GM19035 (cell line): ENCODE measurements at regions not wholly inside any gene's neighbourhood (a gene's known extent, or its start where the extent isn't known, plus 50 kb on each side); places are given as distances from the start of the nearest gene placed in this dataset.
"Not testable (repeated sequence)": the region's sequence is repeated elsewhere in the genome, so short reads cannot be mapped to it uniquely, and the experiment has no call there.

Source experiments
- ATAC-seq: cut with Tn5 transposase; IDR thresholded peaks from one replicate; pipeline ENCODE4 v1.9.1; 2021; ENCODE audit not compliant: unreplicated experiment

DNA sequence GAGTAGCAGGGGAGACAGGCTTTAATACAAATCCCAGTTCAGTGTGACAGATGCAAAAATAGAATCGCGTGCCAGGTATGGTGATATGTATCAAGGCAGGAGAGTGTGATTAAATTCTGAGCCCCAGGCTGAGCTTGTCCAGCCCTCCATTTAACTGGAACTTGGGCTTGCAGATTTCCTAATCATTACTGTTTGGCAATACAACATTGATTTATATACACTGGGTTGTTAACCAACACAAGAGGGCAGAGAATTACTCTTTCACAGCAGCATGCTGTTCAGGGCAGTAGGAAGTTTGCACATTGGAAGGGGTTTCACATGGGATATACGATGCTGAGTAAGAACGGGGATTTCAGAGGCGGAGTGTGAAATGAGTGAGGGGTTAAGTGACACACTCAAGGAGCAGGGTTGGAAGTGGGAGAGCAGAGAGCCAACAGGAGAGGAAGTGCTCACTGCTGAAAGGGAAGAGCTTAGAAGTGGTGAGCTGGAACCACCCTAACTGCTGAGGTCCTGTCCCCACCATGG, 70.8 kb upstream of the ATXN1 start:
- no peak for ATAC-seq

DNA sequence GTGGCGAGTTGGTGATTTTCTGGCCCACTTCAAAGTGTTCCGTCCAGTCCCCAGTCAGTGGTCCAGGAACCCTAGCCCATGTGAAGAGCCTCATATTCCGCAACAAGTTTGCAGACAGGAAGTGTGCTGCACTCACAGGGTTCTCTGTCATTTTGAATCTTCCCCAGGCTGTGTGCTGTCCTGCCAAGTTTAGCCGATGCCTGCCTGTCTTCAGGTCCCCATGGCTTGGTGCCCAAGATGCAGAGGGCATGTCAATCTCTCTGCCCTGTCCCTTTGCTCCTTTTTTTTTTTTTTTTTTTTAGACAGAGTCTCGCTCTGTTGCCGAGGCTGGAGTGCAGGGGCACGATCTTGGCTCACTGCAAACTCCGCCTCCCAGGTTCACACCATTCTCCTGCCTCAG, 69.9 kb upstream of the ATXN1 start:
- no peak for ATAC-seq

DNA sequence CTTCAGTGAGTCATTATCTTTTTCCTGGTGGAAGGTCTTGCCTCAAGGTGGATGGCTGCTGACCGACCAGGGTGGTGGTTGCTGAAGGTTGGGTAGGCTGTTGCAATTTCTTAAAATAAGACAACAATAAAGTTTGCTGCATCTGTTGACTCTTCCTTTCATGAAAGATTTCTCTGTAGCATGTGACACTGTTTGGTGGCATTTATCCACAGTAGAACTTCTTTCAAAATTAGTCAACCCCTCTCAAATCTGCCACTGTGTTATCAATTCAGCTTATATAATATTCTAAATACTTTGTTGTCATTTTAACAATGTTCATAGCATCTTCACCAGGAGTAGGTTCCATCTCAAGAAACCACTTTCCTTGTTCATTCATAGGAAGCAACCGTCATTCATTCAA, 66.8 kb upstream of the ATXN1 start:
- no peak for ATAC-seq

DNA sequence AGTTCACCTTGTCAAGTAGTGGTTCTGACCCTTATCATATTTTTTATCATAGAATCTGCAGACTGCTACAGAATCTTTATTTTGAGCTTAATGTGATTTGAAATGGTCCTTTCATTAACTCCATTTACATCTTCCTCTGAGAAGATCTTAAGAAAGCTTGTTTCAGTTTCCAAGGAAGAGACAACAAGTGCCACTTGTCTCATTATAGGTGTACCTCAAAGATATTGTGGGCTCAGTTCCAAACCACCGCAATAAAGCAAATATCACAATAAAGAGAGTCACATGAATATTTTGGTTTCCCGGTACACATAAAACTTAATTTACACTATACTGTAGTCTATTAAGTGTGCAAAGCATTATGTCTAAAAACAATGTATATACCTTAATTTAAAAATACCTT, 66.4 kb upstream of the ATXN1 start:
- no peak for ATAC-seq

DNA sequence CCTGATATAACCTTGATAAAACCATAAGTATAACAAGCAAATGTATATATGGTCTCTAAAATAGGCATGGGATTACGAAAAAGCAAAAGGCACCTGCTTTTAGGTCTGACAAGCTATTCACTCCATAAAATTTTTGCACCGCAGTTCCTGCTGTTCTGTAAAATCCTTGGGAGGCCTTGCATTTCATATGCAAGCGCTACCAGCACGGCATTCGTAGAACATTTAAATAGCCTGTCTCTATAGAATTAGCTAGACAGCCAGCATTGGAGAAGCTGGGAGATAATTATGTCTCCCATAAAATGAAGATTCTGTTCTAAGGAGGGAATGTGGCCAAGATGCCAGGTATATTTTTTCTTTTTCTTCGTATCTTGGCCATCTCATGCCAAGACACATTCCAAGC, 64.5 kb upstream of the ATXN1 start:
- ATAC-seq = no peak

DNA sequence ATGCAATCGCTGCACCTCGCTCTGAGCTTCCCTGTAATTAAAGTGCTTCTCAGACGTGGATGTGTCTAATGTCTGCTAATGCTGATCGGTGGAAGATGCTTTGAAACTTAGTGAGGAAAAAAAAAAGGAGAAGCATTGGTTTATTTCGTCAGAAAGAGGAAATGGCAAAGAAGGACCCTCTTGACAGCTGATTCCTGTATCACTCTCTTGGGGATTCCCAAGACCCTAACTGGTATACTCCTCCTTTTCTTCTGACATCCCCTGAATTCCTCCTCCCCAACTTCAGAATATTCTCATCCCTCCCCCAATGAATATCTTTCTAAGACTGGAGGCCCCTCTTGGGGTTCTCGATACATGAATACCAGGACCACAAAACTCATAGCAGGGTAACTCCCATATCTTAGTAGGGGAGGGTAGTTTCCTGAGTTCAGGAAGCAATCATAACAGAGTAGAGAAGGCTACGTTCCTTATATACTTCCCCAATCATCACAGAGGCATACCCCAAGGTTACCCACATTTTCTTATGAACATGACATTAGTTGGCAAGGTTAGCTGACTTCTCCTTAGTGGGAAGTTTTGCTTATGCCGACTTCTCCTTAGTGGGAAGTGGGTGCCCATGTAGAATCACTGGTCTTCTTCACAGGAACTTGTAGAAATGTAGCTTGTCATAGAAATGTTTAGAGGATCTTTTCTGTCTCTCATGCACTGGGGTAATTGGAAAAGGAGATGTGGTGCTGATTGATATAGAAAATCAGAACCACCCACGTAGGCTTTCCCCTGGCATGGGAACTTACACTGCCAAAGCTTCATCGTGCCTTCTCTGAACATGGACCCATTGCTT, 63.8 kb upstream of the ATXN1 start:
- no peak for ATAC-seq

DNA sequence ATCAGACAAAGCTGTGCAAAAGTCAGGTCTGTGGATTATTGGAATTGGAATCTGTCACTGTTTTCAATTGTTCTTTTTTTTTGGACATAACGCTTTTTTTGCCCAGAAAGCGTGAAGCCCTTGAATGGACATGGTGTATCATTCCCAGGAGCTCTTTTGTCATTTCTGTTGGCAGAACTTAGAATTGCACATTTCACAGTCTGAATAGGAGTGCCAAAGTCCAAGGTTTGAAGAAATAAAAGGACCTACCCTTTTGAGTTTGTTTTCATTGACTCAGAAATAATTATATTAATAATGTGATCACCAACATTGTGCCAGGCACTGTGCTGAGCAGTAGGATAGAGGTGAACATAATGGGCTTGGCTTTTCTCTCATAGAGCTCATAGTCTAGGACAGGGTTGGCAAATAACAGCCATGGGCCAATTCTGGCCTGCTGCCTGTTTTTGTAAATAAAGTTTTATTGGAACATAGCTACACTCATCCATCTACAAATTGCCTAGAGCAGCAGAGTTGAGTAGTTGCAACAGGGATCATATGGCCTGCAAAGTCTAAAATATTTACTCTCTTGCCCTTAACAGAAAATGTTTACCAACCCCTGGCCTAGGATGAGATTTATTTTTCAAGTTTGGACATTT, 62.6 kb upstream of the ATXN1 start:
- ATAC-seq = no peak

DNA sequence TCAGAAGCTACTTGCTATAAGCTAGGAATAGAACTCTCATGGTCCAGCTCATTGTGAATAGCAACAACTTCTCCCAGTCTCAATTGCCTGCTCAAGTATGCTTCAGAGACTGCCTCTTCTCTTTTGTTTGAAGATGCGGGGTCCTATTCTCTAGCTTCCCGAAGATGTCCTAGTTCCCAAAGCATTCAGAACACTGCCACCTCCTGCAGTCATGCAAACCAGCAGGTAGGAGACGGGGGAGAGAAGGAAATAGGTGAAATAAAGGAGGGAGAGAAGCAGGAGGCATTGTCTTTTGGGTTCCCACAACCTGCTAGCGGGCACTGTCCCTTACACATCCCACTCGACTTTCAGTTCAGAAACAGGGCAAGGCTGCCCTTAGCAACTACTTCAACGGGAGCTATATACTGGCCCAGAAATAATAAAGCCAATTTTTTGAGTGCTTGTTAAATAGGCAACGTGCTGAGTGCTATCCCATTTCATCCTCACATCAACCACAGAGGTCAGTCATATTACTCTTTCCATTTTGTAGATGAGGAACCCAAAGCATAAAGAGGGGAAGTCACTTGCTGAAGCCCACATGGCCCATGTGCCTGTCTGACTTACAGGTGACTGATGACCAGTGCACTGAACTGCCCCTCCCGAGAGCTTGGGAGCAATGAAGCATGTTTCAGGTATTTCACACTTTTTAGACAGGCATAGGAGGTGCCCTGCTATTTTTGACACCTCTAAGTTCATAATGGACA, 61.9 kb upstream of the ATXN1 start:
- no peak for ATAC-seq

DNA sequence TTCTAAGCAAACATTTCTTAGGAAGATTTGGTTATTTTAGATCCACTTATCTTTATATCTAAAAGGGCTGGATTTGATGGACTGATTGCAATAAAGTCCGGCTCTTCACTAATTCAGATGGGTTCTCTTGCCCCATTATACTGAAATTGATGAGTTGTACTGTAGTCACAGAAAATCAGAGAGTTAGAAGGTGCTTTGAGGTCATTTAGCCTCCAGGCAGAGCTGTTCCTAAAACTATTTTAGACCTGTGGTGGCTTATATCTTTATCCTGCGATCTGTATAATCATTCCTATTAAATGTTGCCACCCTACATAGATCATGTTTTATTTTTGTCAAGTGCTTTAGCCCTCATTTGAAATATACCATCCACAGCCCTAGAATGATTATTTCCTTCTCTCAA, 61.3 kb upstream of the ATXN1 start:
- ATAC-seq = no peak

DNA sequence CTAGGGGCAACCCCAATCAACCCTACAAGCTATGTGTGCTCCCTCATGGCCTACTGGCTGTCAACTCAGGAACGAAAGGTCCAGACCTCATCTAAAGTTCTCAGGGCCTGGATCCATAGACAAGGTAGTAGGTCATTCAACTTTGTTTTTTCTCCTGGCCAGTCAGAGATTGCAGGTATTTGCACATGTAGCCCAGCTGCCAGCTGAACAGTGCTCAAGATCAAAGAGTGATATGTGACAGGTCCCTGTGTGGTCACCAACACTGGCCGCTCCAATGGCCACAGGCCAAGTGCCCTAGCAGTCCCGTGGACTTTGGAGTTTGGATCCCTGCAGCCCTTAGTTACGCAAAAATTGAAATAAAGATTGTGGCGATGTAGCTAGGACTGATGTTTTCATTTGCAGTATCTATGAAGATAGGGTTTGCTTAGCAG, 60.6 kb upstream of the ATXN1 start:
- no peak for ATAC-seq

DNA sequence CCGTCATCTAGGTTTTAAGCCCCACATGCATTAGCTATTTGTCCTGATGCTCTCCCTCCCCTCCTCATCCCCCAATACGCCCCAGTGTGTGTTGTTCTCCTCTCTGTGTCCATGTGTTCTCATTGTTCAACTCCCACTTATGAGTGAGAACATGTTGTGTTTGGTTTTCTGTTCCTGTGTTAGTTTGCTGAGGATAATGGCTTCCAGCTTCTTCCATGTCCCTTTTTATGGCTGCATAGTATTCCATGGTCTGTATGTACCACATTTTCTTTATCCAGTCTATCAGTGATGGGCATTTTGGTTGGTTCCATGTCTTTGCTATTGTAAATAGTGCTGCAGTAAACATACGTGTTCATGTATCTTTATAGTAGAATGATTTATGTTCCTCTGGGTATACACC, 59.0 kb upstream of the ATXN1 start:
- ATAC-seq = not testable (repeated sequence)

DNA sequence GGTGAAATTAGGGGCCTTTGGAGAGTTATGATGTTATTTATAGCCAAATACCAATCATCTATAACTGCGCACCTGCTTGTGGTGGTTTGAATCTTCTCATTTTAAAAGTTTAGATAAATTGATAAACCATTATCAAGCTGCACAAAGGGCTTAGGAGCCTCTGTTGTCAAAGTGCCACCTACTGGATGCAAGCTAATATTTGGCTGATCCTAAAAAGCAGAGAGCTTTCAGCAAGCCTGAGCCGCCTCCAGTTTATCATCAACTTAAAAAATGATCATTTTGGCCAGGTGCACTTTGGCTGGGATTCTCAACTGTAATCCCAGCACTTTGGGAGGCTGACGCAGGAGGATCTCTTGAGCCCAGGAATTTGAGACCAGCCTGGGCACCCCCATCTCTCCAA, 58.5 kb upstream of the ATXN1 start:
- ATAC-seq = no peak

DNA sequence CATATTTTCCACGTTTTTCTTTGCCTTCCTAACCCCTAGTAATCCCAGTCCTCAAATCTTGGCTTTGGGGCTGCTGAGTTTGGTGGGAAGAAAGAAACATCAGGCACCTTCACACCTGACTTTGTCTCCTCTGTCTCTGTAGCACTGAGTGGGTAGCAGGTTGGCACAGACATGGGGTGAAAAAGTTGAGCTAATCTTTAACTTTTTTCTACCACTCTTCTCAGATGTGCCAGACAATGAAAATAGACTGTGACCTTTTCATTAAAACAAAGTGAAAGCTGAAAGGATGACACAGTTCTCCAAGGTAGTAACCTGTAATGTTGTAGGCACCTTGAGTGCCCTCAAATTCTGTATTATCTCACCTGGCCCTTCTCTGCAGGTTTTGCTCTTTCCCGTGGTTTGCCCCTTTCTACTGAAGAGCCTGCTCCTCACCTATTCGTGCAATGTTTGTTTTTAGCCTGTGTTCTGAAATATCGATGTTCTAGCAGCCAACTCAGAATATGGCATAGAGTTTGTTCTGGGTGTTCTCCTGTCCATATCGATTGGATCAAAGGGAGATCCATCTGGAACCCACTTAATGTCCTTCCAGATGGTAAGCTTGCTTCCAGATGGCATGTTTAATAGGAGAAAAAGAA, 57.8 kb upstream of the ATXN1 start:
- ATAC-seq = no peak

DNA sequence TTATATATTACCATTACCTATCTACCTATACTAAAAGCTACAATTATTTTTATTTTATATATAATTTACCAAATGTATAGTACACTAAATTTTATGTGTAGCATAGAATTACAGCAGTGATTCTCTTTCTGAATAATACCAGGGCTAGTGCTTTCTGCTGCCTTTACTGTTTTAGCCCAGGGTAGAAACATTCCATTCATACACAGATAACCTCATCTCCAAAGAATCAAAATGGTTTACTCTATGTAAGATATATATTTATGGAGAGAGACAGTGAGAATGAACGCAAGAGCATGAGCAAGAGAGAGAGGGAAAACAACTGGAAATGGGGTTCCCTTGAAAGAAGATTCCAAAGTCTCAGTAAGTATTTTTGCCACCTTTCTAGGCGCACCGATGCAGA, 56.3 kb upstream of the ATXN1 start:
- no peak for ATAC-seq

DNA sequence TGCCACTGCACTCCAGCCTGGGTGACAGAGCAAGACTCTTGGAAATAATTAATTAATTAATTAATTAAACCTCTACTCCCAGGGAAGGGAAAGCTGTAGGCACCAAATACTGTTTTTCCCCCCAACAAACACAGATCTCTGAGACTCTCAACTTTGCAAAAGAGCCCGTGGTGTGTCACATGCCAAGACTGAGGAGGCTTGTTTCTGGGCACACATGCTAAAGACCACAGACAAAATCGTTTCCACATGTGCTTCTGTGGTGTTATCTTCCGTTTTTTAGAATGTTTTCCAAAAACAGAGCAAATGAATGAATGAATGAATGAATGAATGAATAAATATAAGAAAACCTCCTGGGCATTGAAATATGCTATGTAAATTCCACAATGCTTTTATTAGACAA, 55.6 kb upstream of the ATXN1 start:
- ATAC-seq = no peak

DNA sequence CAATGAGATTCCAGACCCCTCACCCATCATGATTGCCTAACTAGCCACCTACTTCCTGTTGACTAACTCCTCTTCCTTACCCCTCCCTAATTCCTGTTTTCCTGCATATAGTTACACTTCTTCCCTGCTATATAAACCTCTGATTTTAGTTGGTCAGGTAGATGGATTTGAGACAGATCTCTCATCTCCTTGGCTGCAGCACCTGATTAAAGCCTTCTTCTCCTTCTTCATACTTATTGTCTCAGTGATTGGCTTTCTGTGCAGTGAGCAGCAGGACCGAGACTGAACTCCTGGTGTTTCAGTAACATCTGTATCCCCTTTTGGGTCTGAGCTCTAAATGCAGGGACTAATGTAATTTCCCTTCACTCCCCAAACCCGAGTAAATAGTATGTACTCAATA, 51.7 kb upstream of the ATXN1 start:
- ATAC-seq = no peak

DNA sequence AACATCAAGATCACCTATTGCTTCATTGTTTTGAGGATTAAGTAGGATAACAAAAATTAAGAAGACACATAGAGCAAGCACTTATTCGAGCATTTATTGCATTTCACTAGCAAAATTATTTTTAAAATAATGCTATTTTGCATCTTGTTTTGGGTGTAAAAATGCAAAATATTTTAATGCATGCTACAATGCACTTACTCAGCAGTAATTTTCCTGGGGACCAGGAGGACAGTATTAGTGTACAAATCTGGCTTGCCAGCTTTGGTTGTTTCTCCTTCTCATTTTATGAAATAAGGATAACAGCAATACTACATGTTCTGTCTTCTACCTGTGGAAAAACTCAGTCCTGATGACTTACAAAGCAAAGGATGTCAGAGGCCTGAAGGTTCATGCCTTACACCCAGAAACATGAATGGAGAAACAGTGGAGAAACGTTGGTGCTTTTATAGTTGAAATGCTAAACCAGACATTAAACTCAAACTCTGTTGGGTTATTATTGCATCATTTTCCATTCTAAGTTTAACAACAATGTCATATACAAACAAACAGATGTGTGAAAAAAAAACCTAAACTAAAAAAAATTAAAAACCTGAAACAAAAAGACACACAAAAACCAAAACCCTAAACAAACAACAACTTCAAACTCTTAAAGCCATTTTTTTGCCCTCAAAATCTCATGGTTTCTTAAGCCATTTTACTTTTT, 50.2 kb upstream of the ATXN1 start:
- no peak for ATAC-seq
